ENCODE measurements at regions not wholly inside any gene's neighbourhood (a gene's known extent, or its start where the extent isn't known, plus 50 kb on each side); places are given as distances from the start of the nearest gene placed in this dataset.

DNA sequence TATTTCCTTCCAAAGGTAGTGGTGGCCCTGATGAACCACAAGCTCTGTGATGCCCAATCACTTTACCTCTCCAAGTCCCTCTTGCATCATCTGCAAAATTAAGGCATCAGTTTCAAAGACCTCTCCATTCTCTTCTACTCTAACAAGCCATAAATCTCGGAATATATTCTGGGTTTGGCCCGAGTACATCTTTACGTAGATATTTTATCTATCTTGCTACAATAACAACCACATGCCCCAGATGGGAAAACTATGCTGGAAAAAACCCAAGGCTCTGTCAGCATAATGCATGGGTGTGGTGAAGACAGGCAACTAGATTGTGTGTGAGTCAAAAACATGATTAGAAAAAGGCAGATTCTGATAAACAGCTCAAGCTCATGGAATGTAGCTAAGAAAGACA lies 228.2 kb upstream of the BLID start:
- H3K27ac Mint-ChIP-seq = no peak overlapping the region
- DNase-seq (ENCODE audit: extremely low spot score, unreplicated experiment) = no peak
- no peak overlapping the region for H3K4me3 Mint-ChIP-seq

DNA sequence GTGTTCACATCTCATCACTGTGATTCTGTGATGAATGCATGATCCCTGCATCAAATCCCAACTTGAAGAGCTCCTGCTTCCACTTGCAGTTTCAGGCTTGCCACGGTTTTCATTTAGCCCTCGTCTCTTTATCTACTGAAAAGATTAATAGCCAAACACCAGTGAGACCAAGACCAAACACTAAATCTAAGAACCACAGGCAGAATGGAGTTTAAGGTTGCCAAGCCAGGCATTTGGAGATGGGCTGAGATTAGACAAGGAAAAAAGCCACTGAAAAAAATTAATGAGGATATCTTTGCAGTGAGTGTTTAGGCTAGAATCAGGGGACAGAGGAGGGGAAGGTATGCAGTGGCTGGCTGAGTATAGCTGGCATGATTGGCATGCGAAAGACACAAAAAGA lies 227.2 kb upstream of the BLID start:
- no peak for DNase-seq (ENCODE audit: extremely low spot score, unreplicated experiment)
- H3K27ac Mint-ChIP-seq = no peak overlapping the region
- no peaks in the 10 kb centered on the region for H3K27me3 Mint-ChIP-seq
- TF ChIP-seq, protein P1, sequence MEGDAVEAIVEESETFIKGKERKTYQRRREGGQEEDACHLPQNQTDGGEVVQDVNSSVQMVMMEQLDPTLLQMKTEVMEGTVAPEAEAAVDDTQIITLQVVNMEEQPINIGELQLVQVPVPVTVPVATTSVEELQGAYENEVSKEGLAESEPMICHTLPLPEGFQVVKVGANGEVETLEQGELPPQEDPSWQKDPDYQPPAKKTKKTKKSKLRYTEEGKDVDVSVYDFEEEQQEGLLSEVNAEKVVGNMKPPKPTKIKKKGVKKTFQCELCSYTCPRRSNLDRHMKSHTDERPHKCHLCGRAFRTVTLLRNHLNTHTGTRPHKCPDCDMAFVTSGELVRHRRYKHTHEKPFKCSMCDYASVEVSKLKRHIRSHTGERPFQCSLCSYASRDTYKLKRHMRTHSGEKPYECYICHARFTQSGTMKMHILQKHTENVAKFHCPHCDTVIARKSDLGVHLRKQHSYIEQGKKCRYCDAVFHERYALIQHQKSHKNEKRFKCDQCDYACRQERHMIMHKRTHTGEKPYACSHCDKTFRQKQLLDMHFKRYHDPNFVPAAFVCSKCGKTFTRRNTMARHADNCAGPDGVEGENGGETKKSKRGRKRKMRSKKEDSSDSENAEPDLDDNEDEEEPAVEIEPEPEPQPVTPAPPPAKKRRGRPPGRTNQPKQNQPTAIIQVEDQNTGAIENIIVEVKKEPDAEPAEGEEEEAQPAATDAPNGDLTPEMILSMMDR (conservative IDR thresholded peaks at IDR 0.05) = no peak
- H3K4me3 Mint-ChIP-seq = no peak overlapping the region
- peaks cover 3% of the 10 kb centered on the region for H3K9me3 Mint-ChIP-seq
- no peaks in the 10 kb centered on the region for H3K36me3 Mint-ChIP-seq
- H3K4me1 Mint-ChIP-seq (ENCODE audit: unreplicated experiment) = peaks cover 33% of the 10 kb centered on the region

More for the DNA sequence above, 228.2 kb upstream of the BLID start:
- peaks cover 33% of the 10 kb centered on the region for H3K4me1 Mint-ChIP-seq (ENCODE audit: unreplicated experiment)
- peaks cover 3% of the 10 kb centered on the region for H3K9me3 Mint-ChIP-seq
- TF ChIP-seq, protein P1 (conservative IDR thresholded peaks at IDR 0.05) = no peak
- no peaks in the 10 kb centered on the region for H3K36me3 Mint-ChIP-seq
- H3K27me3 Mint-ChIP-seq = no peaks in the 10 kb centered on the region

DNA sequence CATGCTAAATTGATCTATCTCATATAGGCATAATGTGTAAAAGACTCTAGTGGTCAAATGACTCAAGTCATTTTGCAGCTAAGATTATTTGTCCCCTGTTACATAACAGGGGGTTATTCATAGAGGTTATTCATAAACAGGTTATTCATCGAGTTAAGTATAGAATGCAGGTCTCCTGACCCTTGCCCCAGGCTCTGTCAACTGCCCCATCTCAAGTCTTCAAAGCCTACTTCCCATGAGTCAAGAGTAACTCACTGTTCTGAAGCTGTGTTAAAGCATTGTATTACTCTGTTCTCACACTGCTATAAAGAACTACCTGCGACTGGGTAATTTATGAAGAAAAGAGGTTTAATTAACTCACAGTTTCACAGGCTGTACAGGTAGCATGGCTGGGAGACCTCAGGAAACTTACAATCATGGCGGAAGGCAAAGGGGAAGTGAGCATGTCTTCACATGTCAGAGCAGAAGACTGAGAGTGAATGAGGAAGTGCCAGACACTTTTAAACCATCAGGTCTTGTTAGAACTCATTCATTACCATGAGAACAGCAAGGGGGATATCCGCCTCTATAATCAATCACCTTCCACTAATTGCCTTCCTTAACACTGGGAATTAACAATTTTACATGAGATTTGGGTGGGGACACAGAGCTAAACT lies 226.2 kb upstream of the BLID start:
- DNase-seq (ENCODE audit: extremely low spot score, unreplicated experiment) = no peak
- Mint-ChIP-seq H3K27ac (no peak overlapping the region), H3K9me3 (peaks cover 3% of the 10 kb centered on the region)

DNA sequence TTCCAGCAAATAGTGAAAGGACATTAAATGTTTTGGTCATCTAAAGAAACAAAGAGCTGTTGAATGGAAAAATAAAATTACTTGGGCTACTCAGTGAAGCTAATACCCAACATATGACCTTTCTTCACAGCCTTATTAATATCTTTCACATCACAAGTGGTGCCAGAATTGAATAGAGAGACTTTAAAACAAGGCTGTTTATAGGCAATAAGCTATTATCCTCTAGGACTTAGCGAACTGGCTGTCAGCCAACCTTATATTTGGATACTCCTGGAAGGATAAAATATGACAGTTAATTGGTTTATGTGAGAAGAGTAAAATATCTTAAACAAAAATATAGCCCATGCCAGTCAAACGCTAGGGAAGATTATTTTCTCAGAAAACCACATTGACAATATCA lies 225.5 kb upstream of the BLID start:
- no peak overlapping the region for H3K27ac Mint-ChIP-seq
- peaks cover 3% of the 10 kb centered on the region for H3K9me3 Mint-ChIP-seq
- no peak for DNase-seq (ENCODE audit: extremely low spot score, unreplicated experiment)
- no peak overlapping the region for H3K4me3 Mint-ChIP-seq
- H3K27me3 Mint-ChIP-seq = no peaks in the 10 kb centered on the region
- H3K36me3 Mint-ChIP-seq = no peaks in the 10 kb centered on the region
- H3K4me1 Mint-ChIP-seq (ENCODE audit: unreplicated experiment) = peaks cover 33% of the 10 kb centered on the region
- TF ChIP-seq, protein P1 (conservative IDR thresholded peaks at IDR 0.05) = no peak

More for the DNA sequence above, 226.2 kb upstream of the BLID start:
- no peaks in the 10 kb centered on the region for H3K27me3 Mint-ChIP-seq
- H3K4me3 Mint-ChIP-seq = no peak overlapping the region
- TF ChIP-seq, protein P1 (conservative IDR thresholded peaks at IDR 0.05) = no peak
- H3K4me1 Mint-ChIP-seq (ENCODE audit: unreplicated experiment) = peaks cover 33% of the 10 kb centered on the region
- H3K36me3 Mint-ChIP-seq = no peaks in the 10 kb centered on the region

DNA sequence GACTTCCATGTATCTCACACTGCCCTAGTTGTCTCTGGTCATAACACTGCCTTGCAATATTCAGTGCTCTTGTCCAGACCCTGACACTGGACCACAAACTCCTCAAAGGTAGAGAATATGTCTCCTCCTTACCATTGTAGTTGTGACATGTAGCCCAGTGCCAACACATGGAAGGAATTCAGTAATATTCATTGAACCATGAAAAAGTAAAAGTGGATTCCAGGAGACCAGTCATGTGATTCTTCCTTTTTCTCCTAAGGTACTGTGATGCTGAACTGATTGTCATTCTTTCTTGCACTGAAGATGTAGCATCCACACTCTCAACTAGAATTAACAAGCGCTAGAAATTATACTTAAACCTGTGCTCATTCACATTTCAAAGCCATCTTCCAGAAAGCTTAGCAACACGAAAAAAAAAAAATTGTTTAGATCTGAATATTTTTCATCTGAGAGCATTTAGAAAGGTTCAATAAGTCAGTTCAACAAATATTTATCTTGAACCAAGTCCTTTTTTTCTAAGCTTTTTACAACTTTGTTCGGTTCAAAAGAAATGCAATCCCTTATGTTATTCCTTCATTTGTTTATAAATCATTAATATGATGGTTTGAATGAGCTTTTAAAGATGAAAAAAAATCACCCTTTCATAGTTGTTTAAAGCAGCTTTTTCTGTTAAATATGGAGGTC lies 224.7 kb upstream of the BLID start:
- Mint-ChIP-seq H3K4me1 (ENCODE audit: unreplicated experiment) (peaks cover 33% of the 10 kb centered on the region), H3K9me3 (peaks cover 3% of the 10 kb centered on the region), H3K4me3 (no peak overlapping the region)

More for the DNA sequence above, 224.7 kb upstream of the BLID start:
- Mint-ChIP-seq H3K36me3 (no peaks in the 10 kb centered on the region), H3K27me3 (no peaks in the 10 kb centered on the region), H3K27ac (no peak overlapping the region)
- TF ChIP-seq, protein P1 (conservative IDR thresholded peaks at IDR 0.05) = no peak
- DNase-seq (ENCODE audit: extremely low spot score, unreplicated experiment) = no peak

Data from type B pancreatic cell (in vitro differentiated cells).